ENCODE measurements at regions not wholly inside any gene's neighbourhood (a gene's known extent, or its start where the extent isn't known, plus 50 kb on each side); places are given as distances from the start of the nearest gene placed in this dataset.

- TF ChIP-seq CTCF (IDR thresholded peaks at IDR 0.05; ENCODE audit: low read depth, low read length) (no peak), EZH2phosphoT487 (IDR thresholded peaks at IDR 0.05; ENCODE audit: low read depth) (no peak)
Observed at GRCh38 chr9:13718539-13718938, 439.0 kb upstream of the MPDZ start.

Data from OCI-LY3 (cell line).